Amygdala (tissue), 56 donors: ENCODE measurements at regions not wholly inside any gene's neighbourhood (a gene's known extent, or its start where the extent isn't known, plus 50 kb on each side); places are given as distances from the start of the nearest gene placed in this dataset.

Experiments
- DNase-seq, 56 donors: peaks; one replicate each; lab custom pipeline; 2025; lab: John Stamatoyannopoulos, UW

DNA sequence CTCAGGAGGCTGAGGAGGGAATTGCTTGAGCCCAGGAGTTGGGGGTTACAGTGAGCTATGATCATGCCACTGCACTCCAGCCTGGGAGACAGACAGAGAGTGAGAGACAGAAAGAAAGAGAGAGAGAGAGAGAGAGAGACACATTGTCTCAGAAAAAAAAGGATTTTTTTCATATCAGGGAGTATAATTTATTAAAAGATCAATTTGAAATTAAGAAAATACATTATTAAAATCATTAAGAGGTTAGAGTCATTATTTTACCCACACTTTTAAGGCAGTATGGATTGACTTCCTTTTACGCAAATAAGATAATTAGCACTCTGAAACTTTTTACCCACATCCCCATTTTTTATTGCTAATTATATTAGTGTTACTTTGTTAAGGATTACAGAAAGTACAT, 804.3 kb downstream of the CDH11 start:
- no peak for DNase-seq

DNA sequence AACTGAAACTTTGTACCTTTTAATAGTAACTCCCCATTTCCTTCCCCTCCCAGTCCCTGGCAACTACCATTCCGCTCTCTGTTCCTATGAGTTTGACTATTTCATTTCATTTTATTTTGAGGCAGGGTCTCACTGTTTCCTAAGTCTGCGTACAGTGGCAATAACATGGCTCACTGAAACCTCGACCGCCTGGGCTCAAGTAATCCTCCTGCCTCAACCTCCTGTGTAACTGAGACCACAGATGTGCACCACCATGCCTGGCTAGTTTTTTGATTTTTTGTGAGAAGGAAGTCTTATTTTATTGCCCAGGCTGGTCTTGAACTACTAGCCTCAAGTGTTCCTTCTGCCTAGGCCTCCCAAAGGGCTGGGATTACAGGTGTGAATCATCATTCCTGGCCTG, 808.1 kb downstream of the CDH11 start:
- no peak for DNase-seq

DNA sequence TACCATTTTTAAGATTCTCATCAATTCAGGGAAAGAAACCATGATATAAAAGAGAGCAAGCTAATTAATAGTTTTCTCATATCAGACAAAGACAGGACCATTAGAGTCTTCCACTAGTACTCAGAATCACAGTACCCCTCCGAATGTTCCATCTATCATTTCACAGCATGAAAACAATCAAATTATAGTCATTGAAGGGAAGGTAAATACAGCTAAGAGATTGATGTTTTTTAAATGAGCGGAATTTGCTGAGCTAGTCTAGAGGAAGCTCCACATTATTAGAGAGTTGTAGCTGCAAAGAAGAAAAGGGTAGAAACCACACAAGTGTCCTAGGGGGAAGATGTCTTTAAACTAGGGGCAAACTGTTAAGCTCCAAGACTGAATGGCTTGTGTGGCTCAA, 808.9 kb downstream of the CDH11 start:
- no peak for DNase-seq

DNA sequence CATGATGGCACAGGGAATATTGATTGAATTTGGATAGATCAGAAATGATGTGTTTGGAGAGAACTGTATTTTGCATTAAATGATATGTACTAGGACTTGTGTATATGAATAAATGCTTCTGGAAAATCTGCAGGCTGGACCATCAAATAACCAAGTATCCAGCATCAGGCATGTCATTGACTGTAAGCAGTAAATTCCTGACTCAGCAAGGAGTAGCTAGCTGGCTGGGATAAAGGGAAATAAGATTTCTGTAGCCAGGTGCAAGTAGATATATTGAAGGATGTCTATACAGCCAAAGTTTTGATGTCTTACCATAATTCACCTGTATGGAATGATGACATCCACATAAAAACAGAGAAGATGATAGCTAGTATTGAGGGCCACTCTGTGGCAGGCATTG, 809.6 kb downstream of the CDH11 start:
- DNase-seq: no peak

DNA sequence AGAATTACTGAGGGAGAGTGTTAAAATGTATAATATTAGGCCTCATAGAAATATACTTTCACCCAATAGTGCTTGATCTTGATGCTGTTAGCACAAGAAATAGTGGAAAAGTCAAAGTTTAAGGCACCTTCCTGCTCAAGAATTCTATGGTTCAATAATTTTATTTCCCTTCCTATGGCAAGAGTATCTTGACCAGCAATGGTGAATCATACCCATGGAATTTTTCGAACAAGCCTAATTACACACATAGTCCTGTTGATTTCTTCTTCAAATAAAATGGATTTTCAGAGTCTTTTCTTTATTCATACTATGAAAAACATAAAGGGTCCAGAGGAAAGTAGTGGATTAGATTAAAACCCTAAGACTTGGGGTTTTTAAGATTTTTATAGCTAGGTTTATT, 810.6 kb downstream of the CDH11 start:
- no peak for DNase-seq

DNA sequence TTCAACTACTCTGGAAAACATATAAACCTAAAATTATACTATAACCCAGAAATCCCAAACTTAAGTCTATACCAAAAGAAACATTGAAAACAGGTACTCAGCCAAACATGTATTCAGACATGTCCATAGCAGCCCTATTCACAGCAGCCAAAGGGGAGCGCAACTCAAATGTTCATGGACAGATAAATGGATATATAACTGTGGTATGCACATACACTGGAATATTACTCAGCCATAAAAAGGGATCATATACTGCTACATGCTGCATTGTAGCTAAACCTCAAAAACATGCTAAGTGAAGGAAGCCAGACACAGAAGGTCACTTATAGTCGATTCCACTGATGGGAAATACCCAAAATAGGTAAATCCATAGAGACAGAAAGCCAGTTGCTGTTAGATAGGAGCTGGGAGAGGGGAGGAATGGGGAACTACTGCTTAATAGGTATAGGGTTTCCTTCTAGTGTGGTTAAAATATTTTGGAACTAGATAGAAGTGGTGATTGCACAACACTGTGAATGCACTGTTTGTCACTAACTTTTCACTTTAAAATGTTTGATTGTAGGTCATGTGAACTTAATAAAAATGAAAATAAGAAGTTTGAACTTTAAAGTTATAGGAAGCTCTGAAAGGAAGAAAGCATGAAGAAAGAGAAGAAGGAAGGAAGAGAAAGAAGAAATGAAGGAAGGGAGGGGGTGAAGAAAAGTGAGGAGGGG, 812.3 kb downstream of the CDH11 start:
- DNase-seq: no peak

DNA sequence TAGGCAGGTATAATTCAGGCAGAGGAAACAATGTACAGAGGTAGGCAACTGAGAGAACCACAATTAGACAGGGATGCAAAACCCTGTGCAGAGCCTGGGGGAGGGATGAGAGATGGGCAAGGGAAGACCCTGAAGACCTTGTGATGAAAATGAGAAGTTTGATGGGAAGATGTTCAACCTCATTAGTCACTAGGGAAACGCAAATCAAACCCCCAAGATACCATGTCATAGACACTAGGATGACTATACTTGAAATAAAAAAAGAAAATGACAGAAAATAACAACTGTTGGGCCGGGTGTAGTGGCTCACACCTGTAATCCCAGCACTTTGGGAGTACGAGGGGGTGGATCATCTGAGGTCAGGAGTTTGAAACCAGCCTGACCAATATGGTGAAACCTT, 813.1 kb downstream of the CDH11 start:
- DNase-seq: no peak

DNA sequence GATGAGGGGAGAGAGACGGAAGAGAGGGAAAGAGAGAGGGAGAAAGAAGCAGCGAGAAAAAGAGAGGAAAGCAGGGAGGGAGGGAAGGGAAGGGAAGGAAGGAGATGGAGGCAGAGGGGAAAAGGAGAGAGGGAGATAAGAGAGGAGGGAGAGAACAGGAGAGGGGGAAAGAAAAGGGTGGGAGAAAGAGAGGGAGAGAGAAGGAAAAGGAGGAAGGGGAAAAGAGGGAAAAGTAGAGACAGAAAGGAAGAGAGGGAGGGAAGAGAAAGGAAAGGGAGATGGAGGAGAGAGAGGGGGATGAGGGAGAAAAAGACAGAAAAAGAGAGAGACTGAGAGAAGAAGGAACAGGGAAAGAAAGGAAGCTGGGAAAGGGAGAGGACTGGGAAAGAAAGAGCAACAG, 814.4 kb downstream of the CDH11 start:
- DNase-seq: no peak

DNA sequence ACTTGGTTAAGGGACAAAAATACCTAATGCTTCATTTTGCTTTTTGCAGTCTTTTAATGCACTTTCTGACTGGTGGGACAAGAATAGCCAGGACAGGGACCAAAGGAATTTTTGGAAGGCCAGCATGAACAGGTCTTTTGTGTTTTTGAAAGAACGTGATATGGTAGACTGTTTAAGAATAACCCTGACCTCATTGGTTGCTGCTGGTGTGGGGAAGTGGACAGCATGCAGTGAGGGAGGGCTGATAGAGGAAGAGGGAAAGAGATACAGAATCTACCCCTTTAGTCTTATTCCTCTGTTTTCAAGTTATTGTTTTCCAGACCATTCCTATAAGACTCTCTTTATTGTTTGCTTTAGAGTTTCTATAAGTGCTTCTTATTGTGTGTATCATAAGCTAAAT, 816.2 kb downstream of the CDH11 start:
- no peak for DNase-seq

DNA sequence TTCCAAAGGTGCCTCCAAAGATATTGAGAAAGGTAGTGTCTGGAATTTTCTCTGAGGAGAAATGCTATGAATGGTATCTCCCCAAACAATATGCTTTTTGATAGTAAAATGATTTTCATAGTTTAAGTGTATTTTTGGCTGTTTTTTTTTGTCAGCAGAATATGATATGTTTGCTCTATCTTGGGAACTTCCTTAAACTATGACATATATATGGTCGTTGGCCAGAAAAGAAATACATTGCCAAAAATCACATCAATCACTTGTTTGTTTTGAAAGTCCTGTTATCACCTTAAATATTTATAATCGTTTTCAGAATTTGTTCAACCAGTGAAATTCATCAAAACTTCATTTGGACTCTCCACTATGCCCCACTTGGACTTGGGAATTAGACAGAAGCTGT, 816.9 kb downstream of the CDH11 start:
- DNase-seq: no peak

DNA sequence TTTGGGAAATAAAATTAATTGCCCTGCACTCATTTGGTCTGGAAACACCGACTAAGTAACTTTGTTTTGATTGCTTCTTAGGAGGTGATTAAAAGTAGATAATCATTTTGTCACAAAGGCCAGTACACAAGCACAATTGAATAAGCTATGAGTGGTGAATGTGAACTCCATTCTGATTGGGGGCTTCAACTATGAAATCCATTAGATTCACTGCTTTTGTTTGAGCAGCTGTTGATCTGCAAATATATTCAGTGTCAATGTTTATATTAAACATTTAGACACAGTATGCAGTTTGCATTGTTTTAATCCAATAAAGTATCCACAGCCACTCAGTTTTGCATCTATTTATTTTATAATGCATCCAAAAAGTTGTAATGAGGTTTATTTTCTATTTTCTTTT, 817.5 kb downstream of the CDH11 start:
- no peak for DNase-seq

DNA sequence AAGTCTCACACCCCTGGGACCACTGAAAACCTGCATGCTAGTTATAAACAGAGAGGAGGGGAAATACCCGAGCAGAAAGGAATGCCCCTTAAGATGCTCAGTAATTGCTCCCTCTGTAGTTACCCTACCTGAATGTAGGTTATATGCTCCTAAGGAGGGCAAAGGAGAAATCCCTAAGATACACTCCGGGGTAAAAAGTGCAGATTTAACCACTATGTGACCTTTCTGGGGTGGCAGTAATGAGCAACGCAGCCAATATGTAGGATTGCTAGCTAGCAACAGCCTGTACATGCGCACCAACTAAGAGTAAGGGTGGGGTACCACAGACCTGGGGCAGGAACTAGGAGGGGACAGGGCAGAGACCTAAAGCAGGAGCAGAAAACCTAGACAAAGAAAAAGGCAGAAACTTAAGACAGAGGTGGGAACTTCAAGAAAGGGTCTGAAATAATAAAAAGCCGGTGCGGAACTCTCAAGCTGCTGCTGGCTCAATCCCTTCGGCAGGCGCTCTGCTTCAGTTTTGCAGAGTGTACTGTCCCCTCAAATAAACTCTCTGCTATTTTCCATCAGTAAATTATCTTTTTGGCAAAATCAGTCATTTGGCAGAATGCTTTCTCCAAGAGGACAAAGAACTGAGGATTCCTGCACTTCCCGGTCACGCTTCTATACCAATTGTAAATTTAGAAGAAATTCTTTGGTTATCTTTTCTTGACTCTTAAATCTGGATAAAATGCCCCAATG, 823.8 kb downstream of the CDH11 start:
- DNase-seq: no peak

DNA sequence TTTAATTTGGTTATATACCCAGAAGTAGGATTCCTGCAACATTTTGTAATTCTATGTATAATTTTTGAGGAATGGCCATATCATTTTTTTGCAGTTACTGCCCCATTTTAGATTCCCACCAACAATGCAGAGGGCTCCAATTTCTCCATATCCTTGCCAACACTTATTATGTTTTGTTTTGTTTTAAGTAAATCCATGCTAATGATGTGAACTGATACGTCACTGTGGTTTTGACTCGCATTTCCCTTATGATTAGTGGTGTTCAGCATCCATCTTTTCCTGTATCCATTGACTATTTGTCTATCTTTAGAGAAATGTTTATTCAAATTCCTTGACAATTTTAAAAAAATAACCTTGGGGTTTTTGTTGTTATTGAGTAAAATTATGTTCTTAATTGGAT, 826.4 kb downstream of the CDH11 start:
- no peak for DNase-seq

DNA sequence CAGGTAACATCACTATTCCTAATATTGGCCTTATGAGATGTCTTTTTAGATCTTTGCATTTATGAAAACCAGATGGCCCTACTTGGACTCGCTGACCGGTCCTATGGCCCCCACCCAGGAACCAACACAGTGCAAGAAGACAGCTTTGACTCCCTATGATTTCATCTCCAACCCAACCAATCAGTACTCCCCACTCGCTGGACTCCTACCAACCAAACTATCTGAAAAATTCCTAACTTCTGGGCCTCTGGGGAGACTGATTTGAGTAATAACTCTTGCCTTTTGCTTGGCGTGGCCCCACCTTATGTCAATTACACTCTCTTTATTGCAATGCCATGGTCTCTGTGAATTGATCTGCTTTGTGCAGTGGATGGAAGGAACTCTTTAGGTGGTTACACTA, 828.9 kb downstream of the CDH11 start:
- no peak for DNase-seq

DNA sequence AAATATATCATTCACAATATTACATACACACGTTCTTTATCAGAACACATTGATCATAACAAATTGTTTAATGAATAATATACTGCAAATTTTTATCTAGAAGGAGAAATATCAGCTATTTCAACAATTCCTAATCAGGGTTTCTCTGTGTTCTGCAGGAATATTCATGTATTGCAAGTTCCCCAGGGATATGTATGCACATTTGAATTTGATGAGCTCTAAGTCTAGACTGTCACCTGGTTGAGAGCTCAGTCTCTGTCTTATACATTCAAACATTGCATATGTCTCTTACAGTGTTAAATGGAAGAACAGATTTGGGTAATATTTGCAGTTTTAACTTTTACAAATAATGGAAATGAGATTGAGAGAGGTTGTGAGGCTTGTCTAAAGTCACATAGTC, 829.7 kb downstream of the CDH11 start:
- DNase-seq: no peak

DNA sequence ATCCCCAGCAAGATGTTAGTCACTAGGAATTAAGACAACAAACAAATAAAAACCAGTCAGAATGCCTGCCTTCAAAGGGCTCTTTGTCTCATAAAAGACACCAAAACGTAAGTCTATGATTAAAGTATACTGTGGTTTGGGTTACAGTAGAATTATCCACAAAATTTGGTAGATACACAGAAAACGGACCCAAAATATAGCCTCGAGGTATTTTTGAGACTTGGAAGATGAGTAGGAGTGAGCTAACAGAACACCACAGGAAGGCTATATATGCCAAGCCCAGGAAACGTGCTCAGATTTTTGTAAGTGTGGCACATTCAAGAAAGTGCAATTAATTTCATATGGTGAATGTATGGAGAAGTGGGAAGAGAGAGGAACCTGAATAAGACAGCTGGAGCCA, 831.4 kb downstream of the CDH11 start:
- DNase-seq: no peak

DNA sequence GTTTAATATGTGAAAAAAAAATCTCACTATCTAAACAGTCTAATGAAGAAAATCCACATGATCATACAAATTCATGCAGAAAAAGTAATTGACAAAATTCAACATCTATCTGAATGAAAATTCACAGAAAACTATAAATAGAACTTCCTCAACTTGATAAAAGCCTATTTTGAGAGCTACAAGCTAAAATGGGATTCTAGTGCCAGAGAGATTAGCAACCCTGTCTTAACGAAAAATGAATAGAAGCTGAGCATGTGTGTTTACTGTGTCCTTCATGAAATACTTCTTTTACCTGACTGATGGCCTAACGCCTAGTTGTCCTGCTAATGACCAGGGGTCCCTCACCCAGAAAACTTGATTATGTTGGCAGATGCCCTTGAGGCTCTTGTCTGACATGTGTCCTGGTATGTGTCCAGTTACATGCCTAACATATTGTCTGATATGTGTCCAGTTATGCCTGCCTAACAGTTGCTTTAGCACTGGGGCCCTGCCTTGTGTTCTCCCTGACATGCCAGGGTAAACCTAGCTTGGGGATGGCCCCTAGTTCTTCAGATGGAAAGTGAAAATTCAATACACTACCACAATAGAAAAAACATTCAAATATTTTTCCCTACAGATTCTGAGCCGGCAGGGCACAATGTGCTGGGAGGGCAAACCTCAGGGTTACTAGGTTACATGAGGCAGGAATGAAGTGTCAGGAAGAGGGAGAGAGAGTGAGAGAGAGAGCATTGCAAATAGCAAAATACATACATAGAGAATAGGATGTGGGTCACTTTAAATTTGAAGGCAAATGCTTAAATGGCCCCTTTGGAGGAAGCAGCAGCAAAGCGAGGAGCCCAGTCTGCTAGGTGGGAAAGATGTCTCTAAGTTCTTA, 834.0 kb downstream of the CDH11 start:
- DNase-seq: no peak

DNA sequence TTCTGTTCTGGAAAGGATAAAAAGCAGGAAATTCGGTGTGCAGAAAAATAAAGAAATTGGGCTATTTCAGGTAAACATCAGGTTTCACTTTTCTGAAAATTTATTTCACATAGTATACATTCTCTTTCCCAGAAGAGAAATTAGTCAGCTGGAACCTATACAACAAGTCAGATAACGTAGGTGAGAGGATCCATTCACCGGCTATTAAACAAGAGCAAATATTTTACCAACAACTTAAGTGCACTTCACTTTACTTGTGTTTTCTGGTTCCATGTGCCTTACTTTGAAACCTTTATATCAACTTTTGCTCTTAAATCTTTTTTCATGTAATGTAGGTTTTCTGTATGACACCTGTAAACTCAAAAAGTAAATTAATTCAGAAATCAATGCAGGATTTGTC, 839.7 kb downstream of the CDH11 start:
- no peak for DNase-seq

DNA sequence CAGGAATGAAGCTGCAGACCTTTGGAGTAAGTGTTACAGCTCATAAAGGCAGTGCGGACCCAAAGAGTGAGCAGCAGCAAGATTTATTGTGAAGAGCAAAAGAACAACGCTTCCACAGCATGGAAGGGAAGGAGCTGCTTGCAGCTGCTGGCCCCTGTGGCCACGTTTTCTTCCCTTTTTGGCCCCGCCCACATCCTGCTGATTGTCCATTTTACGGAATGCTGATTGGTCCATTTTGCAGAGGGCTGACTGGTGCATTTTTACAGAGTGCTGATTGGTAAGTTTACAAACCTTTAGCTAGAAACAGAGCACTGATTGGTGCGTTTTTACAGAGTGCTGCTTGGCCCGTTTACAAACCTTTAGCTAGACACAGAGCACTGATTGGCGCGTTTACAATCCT, 841.5 kb downstream of the CDH11 start:
- DNase-seq: no peak

DNA sequence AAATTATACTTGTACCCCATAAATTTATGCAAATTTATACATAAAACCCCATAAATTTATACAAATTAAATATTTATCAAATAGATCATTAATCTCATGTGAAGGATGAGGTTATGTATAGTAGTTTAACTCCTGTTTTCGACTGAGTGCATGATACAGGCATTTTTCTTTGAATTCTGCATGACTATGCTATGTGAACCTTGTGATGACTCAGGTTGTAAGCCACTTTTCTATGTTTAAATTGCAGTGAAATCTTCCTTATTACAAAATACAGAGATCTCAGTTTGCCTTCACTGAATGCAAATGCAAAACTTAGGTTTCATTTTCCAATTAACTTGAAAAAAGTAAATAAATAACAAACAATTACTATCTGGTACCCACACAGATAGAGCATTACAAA, 843.7 kb downstream of the CDH11 start:
- no peak for DNase-seq

DNA sequence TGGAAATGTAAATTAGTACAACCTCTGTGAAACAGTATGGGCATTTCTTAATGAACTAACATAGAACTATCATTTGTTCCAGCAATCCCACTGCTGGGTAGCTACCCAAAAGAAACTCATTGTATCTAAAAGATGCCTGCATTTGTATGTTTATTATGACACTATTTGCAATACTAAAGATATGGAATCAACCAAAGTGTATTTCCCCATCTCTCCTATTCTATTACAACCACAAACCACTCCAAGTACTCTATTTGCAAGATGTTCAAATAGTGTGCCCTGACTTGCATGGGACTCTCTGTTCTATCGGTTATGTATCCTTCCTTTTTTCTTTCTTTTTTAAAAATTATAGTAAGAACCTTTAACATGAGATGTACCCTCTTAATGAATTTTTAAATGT, 845.2 kb downstream of the CDH11 start:
- no peak for DNase-seq

DNA sequence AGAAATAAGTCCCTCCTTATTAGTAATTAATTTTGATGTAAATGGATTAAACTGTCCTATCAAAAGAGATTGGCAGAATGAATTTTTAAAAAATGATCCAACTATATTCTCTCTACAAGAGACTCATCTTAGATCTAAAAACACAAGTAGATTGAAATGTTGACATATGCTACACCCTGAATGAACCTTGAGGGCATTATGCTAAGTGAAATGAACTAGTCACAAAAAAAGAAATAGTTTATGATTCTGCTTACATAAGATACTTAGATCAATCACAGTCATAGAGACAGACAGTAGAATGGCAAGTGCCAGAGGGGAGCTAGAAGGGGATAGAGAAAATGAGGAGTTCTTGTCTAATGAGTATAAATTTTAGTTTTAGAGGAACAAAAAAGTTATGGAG, 849.8 kb downstream of the CDH11 start:
- no peak for DNase-seq
